ENCODE measurements at regions not wholly inside any gene's neighbourhood (a gene's known extent, or its start where the extent isn't known, plus 50 kb on each side); places are given as distances from the start of the nearest gene placed in this dataset.

- peak; percentile 36; the same call in 2 of the 3 replicates for ATAC-seq
- peak; percentile 7 for FAIRE-seq
Observed at GRCh38 chr4:180057299-180057721, 2185.9 kb upstream of the TENM3 start.

More at GRCh38 chr4:180057299-180057721, 2185.9 kb upstream of the TENM3 start:
- BruUV-seq (replicated peaks): no TSS peak
- Histone ChIP-seq H3K36me3 (ENCODE audit: control insufficient read depth in 2 of 2, insufficient read depth in 2 of 2, low read length in 1 of 2) (no peaks in the 10 kb centered on the region), H3K4me3 (peak overlapping the region; percentile 58; the same call in 1 of the 2 replicates), H2AFZ (ENCODE audit: control insufficient read depth, low read depth, low read length) (no peak overlapping the region), H4K20me1 (ENCODE audit: control insufficient read depth, insufficient read depth) (no peaks in the 10 kb centered on the region), H3K27ac (ENCODE audit: control insufficient read depth, insufficient read depth) (no peak overlapping the region), H3K27me3 (replicated peaks in 1 of 2; ENCODE audit: control insufficient read depth in 2 of 2, insufficient read depth in 2 of 2, low read length in 1 of 2) (peaks cover 5 to 8% of the 10 kb centered on the region in 2 experiments; a peak in 3 of 4 replicates), H3K79me2 (ENCODE audit: control insufficient read depth, insufficient read depth, low read length) (no peaks in the 10 kb centered on the region), H3K9me3 (replicated peaks; ENCODE audit: control insufficient read depth, insufficient read depth, low read length) (no peaks in the 10 kb centered on the region), H3K4me2 (ENCODE audit: control insufficient read depth, insufficient read depth) (peak overlapping the region; percentile 84), H3K4me1 (ENCODE audit: control insufficient read depth, insufficient read depth, low read length) (no peaks in the 10 kb centered on the region), H3K9ac (ENCODE audit: control insufficient read depth, insufficient read depth, low read length) (no peak overlapping the region)
- TF ChIP-seq, protein P1, sequence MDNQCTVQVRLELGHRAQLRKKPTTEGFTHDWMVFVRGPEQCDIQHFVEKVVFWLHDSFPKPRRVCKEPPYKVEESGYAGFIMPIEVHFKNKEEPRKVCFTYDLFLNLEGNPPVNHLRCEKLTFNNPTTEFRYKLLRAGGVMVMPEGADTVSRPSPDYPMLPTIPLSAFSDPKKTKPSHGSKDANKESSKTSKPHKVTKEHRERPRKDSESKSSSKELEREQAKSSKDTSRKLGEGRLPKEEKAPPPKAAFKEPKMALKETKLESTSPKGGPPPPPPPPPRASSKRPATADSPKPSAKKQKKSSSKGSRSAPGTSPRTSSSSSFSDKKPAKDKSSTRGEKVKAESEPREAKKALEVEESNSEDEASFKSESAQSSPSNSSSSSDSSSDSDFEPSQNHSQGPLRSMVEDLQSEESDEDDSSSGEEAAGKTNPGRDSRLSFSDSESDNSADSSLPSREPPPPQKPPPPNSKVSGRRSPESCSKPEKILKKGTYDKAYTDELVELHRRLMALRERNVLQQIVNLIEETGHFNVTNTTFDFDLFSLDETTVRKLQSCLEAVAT (IDR thresholded peaks at IDR 0.05): no peak
- no peak for TF ChIP-seq PAX5 (IDR thresholded peaks at IDR 0.05; ENCODE audit: borderline replicate concordance, low read depth, low read length)
- TF ChIP-seq RAD21 (IDR thresholded peaks at IDR 0.05; ENCODE audit: insufficient read depth, low read depth, low read length): peak; percentile 21; the same call in 1 of the 2 replicates
- TF ChIP-seq, protein P2, sequence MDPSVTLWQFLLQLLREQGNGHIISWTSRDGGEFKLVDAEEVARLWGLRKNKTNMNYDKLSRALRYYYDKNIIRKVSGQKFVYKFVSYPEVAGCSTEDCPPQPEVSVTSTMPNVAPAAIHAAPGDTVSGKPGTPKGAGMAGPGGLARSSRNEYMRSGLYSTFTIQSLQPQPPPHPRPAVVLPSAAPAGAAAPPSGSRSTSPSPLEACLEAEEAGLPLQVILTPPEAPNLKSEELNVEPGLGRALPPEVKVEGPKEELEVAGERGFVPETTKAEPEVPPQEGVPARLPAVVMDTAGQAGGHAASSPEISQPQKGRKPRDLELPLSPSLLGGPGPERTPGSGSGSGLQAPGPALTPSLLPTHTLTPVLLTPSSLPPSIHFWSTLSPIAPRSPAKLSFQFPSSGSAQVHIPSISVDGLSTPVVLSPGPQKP (IDR thresholded peaks at IDR 0.05; ENCODE audit: low read depth, low read length): no peak
- TF ChIP-seq CUX1 (IDR thresholded peaks at IDR 0.05; ENCODE audit: insufficient replicate concordance, low read depth, low read length): no peak
- TF ChIP-seq, protein P3, sequence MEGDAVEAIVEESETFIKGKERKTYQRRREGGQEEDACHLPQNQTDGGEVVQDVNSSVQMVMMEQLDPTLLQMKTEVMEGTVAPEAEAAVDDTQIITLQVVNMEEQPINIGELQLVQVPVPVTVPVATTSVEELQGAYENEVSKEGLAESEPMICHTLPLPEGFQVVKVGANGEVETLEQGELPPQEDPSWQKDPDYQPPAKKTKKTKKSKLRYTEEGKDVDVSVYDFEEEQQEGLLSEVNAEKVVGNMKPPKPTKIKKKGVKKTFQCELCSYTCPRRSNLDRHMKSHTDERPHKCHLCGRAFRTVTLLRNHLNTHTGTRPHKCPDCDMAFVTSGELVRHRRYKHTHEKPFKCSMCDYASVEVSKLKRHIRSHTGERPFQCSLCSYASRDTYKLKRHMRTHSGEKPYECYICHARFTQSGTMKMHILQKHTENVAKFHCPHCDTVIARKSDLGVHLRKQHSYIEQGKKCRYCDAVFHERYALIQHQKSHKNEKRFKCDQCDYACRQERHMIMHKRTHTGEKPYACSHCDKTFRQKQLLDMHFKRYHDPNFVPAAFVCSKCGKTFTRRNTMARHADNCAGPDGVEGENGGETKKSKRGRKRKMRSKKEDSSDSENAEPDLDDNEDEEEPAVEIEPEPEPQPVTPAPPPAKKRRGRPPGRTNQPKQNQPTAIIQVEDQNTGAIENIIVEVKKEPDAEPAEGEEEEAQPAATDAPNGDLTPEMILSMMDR (IDR thresholded peaks at IDR 0.05 in 2 of 3, conservative IDR thresholded peaks at IDR 0.05 in 1 of 3; ENCODE audit: control insufficient read depth in 2 of 3, extremely low read depth in 1 of 3, insufficient read depth in 1 of 3, low read depth in 3 of 3, low read length in 3 of 3): peak in 2 of 3 experiments; percentile 33 to 40; a peak in 3 of 6 replicates
- TF ChIP-seq TCF3 (IDR thresholded peaks at IDR 0.05; ENCODE audit: borderline replicate concordance, insufficient read depth, low read depth, low read length): no peak
- TF ChIP-seq ZSCAN29 (IDR thresholded peaks at IDR 0.05): no peak
- no peak for TF ChIP-seq MXI1 (IDR thresholded peaks at IDR 0.05; ENCODE audit: low read depth, low read length)
- ChIA-PET CTCF (interaction anchor here (0.5 kb wide), 1 partner anchor 383 kb away, joined by 3 read pairs; no protein-coding TSS in a partner anchor), SMC1A (ENCODE audit: uncharacterized antibody, unreplicated experiment) (no interaction called here), POLR2A (no interaction called here), RAD21 (ENCODE audit: unreplicated experiment) (no interaction called here)
- in situ Hi-C loops (cut with MboI) (no loop called here), intact Hi-C loops (cut with micrococcal nuclease; ENCODE audit: unreplicated experiment) (no loop called here)
- DNase-seq (ENCODE audit: low read depth, low spot score): no peak
- 16% methylated on average over 8 of the region's 8 CpGs for WGBS (ENCODE audit: insufficient coverage, insufficient replicate concordance, low lambda C conversion rate, missing lambda C conversion rate)

Data from GM12878 (cell line).